ENCODE measurements at regions not wholly inside any gene's neighbourhood (a gene's known extent, or its start where the extent isn't known, plus 50 kb on each side); places are given as distances from the start of the nearest gene placed in this dataset.

DNA sequence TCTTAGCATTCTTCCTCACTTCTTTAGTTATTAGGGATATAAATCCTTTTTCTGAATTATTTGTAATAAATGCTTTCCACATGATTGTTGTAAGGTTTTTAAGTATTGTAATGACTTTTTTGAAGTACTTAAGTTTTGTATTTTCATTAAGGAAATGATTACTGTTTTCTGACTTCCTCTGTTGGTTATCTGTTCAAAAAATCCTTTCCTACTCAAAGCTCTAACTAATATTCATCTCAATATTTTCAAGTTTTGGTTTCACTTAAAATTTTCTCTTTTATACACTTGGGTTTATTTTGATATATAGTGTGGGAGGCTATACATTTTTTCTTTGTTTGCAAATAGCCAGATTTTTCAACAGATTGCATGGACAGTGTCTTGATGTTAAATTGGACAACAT lies 59.9 kb upstream of the NHLH2 start:
- CTCF ChIA-PET = interaction anchor here (0.9 kb wide), 1 partner anchor 80 kb away, joined by 3 read pairs; no protein-coding TSS in a partner anchor
- no peak for FAIRE-seq

GRCh38 chr1:115906627-115907026 lies 65.7 kb upstream of the NHLH2 start:
- WGBS (ENCODE audit: insufficient coverage, insufficient replicate concordance, low lambda C conversion rate, missing lambda C conversion rate) = 31% methylated on average over 1 of the region's 1 CpG
- Histone ChIP-seq H3K9ac (ENCODE audit: control insufficient read depth, insufficient read depth, low read length) (no peak overlapping the region), H3K27me3 (replicated peaks in 1 of 2; ENCODE audit: control insufficient read depth in 2 of 2, insufficient read depth in 2 of 2, low read length in 1 of 2) (no peaks in the 10 kb centered on the region), H2AFZ (ENCODE audit: control insufficient read depth, low read depth, low read length) (no peak overlapping the region), H3K9me3 (replicated peaks; ENCODE audit: control insufficient read depth, insufficient read depth, low read length) (no peaks in the 10 kb centered on the region), H3K4me2 (ENCODE audit: control insufficient read depth, insufficient read depth) (no peak overlapping the region), H3K4me3 (no peak overlapping the region), H3K4me1 (ENCODE audit: control insufficient read depth, insufficient read depth, low read length) (no peaks in the 10 kb centered on the region), H3K27ac (ENCODE audit: control insufficient read depth, insufficient read depth) (no peak overlapping the region), H3K36me3 (ENCODE audit: control insufficient read depth in 2 of 2, insufficient read depth in 2 of 2, low read length in 1 of 2) (no peaks in the 10 kb centered on the region), H3K79me2 (ENCODE audit: control insufficient read depth, insufficient read depth, low read length) (no peaks in the 10 kb centered on the region), H4K20me1 (ENCODE audit: control insufficient read depth, insufficient read depth) (no peaks in the 10 kb centered on the region)
- ChIA-PET SMC1A (ENCODE audit: uncharacterized antibody, unreplicated experiment) (interaction anchor here (1.7 kb wide), 1 partner anchor 10 kb away, joined by 4 read pairs; no protein-coding TSS in a partner anchor), CTCF (no interaction called here), RAD21 (ENCODE audit: unreplicated experiment) (no interaction called here), POLR2A (no interaction called here)
- ATAC-seq = no peak
- no peak for DNase-seq (ENCODE audit: low read depth, low spot score)
- in situ Hi-C loops (cut with MboI) (no loop called here), intact Hi-C loops (cut with micrococcal nuclease; ENCODE audit: unreplicated experiment) (no loop called here)
- BruUV-seq (replicated peaks) = no TSS peak
- no peak for FAIRE-seq
- no peak for TF ChIP-seq SMC3 (IDR thresholded peaks at IDR 0.05; ENCODE audit: borderline replicate concordance, low read length)
- TF ChIP-seq SMAD1 (IDR thresholded peaks at IDR 0.05; ENCODE audit: low read depth, partially characterized antibody) = no peak
- TF ChIP-seq BCLAF1 (IDR thresholded peaks at IDR 0.05) = no peak
- TF ChIP-seq SIX5 (IDR thresholded peaks at IDR 0.05; ENCODE audit: low read depth, low read length, severe bottlenecking) = no peak
- TF ChIP-seq MLLT1 (IDR thresholded peaks at IDR 0.05) = no peak
- no peak for TF ChIP-seq ZBTB33 (IDR thresholded peaks at IDR 0.05)
- TF ChIP-seq ZNF274 (IDR thresholded peaks at IDR 0.05; ENCODE audit: insufficient read depth, insufficient read length) = no peak

More for the DNA sequence above, 59.9 kb upstream of the NHLH2 start:
- Histone ChIP-seq H3K27me3 (replicated peaks in 1 of 2; ENCODE audit: control insufficient read depth in 2 of 2, insufficient read depth in 2 of 2, low read length in 1 of 2) (no peaks in the 10 kb centered on the region; a peak in 1 of 4 replicates), H3K9me3 (replicated peaks; ENCODE audit: control insufficient read depth, insufficient read depth, low read length) (no peaks in the 10 kb centered on the region), H3K27ac (ENCODE audit: control insufficient read depth, insufficient read depth) (no peak overlapping the region), H3K4me3 (no peak overlapping the region), H3K4me1 (ENCODE audit: control insufficient read depth, insufficient read depth, low read length) (no peaks in the 10 kb centered on the region), H3K79me2 (ENCODE audit: control insufficient read depth, insufficient read depth, low read length) (no peaks in the 10 kb centered on the region), H3K9ac (ENCODE audit: control insufficient read depth, insufficient read depth, low read length) (no peak overlapping the region), H3K36me3 (ENCODE audit: control insufficient read depth in 2 of 2, insufficient read depth in 2 of 2, low read length in 1 of 2) (no peaks in the 10 kb centered on the region), H2AFZ (ENCODE audit: control insufficient read depth, low read depth, low read length) (no peak overlapping the region), H4K20me1 (ENCODE audit: control insufficient read depth, insufficient read depth) (no peaks in the 10 kb centered on the region), H3K4me2 (ENCODE audit: control insufficient read depth, insufficient read depth) (no peak overlapping the region)
- ATAC-seq (no peak), DNase-seq (ENCODE audit: low read depth, low spot score) (no peak)
- intact Hi-C loops (cut with micrococcal nuclease; ENCODE audit: unreplicated experiment) (no loop called here), in situ Hi-C loops (cut with MboI) (no loop called here)
- ChIA-PET RAD21 (ENCODE audit: unreplicated experiment) (no interaction called here), SMC1A (ENCODE audit: uncharacterized antibody, unreplicated experiment) (no interaction called here), POLR2A (no interaction called here)
- TF ChIP-seq NR2F1 (conservative IDR thresholded peaks at IDR 0.05) = no peak
- no TSS peak for BruUV-seq (replicated peaks)
